OCI-M1 (cell line): ENCODE measurements at regions not wholly inside any gene's neighbourhood (a gene's known extent, or its start where the extent isn't known, plus 50 kb on each side); places are given as distances from the start of the nearest gene placed in this dataset.
"Not testable (repeated sequence)": the region's sequence is repeated elsewhere in the genome, so short reads cannot be mapped to it uniquely, and the experiment has no call there.

ENCODE experiments used
- DNase-seq: peaks from one replicate; lab custom pipeline; 2025; lab: John Stamatoyannopoulos, UW

DNA sequence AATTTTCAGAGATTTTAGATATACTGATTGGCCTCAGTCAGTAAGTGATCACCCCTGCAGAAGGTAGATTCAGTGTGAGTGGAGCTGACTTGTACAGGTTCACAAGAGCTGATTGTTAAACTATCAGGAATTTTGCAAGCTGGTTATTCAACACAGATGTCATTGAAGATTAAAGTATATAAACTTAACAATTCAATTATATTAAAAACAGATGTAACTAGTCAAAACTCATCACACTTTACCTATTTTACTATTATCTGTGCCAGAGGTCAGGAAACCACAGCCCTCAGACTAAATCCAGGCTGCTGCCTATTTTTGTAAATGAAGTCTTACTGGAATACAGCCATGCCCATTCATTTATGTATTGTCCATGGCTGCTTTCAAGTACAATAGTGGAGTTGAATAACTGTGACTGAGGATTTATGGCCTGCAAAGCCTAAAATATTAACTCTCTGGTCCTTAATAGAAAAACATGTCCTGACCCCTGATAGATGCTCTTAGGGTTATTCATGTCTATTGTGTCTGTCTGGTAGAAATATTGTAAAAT is 429.3 kb upstream of the PDZRN3 start:
- no peak for DNase-seq

DNA sequence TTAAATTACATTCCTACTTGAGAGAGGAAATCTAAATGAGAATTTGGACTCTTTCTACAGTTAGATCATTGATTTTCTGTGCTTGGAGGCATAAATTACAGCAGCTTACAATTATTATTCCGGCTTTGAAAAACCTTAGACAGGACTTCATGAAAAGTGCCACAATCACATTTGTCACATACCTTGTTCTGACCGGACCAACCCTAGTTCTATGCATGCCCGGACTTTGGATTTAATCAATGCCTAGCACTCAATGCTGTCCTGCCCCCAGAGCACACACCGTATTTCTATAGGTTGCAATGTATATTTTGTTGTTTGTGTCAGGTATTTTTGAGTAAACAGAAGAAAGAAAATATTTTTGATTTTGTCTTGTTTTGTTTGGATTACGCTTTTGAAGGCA is 424.7 kb upstream of the PDZRN3 start:
- DNase-seq: no peak

DNA sequence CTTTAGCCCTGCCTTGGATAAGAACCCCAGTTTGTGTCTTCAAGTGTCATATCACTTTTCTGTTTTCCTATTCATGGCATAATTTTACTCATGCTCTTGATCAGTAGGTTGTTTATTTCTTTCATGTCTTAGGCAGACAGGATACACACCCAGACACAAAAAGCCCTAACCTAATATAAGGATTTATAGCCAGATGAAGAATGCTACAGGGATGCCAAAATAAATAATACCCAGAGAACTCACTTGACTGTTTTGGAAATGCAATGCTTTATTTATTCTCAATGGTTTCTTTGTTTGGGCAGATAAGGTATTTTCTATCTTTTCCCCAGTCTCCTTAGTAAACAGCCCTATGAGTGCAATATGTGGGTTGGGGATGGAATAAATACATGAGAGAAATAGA is 424.0 kb upstream of the PDZRN3 start:
- no peak for DNase-seq

DNA sequence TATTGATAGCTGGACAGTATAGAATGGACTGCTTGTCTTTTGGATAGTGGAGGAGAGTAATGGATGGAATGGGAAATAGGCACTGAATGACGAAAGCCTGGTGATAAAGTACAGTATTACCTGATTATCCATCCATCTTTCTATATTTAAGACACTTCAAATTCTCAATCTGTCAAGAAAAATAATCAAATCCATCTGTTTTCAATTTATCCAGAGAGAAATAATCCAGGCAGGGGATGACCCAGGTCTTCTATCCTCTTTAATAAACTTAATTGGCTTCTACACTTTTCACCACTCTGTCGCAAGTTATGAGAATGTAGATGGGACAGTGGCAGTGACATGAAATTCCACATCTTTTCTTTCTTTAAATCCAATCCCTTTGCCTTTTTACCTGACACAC is 420.3 kb upstream of the PDZRN3 start:
- no peak for DNase-seq

DNA sequence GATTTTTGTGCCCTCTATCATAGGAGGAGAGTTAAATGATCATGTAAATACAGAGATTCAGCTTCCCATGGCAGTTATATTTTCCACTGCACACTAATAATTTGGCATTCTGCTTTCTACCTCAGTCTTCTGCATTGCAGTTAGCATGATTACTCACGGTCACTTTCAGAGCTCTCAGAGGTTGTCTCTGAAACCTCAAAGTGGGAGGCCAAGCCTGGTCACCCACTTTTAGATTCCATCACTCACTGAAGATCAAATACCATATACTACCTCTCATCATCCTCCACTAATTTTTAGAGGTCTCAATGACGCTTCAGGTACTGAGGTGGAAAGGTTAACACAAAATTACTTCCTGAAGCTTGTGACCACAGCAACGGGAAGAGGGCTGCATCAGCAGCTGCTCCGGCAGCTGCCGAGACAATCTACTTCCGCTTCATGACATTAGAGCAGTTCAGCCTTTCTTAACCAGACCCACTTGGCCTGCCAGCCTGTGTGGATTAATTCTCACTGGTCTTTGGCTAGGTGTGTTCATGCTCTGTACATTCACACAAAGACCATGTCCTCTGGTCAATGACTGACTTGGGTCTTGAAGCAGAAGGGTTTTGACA is 416.4 kb upstream of the PDZRN3 start:
- no peak for DNase-seq

DNA sequence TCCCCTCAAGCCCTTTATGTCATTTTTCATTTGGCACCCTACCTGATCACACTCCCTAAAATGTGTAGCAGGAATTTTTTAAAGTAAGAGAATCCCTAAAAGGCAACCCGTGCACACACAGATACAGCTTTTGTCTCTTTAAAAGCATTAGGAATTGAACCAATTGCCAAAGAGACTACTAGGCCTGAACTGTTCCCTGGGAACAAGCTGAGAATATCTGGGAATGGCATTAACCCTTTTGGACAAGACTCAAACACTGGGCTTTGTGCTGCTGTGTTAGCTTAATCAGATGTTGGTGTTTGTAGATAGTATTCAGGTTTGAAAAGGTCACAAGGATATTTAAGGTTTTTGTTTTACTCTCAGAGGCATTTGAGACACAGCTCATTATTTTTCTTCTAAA is 414.4 kb upstream of the PDZRN3 start:
- no peak for DNase-seq

DNA sequence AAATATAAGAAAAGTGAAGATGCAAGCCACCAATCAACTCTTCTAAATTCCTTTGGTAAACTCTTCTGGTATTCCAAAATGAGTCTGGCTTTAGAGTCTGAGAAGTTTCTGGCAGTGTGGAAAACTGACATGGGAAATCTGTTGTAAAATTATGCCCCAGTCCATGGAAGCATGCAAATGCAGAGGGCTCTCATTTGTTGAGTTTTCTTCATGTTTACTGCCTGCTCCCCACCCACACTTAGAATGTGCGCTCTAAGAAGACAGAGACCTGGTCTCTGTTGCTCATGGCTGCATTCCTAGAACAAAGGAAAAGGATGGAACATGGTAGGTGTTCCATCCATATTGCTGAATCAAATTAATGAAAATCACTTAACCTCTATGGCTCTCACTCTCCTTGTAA is 411.8 kb upstream of the PDZRN3 start:
- DNase-seq: no peak

DNA sequence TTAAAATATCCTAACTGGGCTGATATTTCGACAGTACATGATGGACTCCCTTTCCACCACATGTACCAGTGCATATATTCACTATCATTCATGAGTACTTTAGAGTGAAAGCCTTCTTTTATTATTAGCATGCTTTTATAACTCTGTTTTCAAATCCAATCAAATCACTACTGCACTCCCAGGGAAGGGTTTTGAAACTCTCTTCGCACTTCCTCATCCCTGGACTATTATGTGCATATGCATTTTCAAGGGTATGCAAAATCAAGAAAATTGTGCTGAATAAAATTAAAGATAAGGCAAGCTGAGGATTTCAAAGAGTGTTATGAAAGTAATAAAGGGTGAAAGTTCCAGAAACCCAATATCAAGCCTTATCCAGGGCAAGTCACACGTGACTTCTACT is 411.4 kb upstream of the PDZRN3 start:
- no peak for DNase-seq

DNA sequence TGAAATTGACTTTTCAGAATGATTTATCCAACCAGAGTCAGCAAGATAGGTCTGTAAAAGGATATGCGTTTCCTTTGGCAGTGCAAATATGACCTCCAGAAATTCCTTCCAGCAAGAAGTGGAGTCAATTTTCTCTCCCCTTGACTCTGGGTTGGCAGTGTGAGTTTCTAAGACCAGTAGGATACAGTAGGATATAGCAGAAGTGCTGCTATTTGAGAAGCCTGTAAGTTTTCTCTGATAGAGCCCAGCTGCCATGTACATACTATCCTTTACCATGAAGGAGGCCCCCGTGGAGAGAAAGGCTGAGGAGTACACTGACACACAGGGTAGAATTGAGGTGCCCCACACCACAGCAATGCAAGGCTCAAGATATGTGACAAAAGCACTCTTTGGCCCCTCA is 409.1 kb upstream of the PDZRN3 start:
- no peak for DNase-seq

DNA sequence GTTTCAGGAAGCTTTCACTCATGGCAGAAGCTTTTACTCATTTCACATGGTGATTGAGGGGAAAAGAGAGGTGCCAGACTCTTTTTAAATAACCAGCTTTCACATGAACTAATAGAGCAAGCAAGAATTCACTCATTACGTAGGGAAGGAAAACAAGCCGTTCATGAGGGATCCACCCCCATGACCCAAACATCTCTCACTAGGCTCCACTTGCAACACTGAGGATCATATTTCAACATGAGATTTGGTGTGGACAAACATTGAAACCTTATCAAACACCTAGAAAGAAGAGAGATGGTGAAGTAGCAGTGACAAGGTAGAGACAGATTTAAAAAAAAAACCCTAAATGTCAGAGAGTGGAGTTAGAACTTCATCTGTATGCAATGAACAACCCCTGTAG is 408.6 kb upstream of the PDZRN3 start:
- DNase-seq: no peak

DNA sequence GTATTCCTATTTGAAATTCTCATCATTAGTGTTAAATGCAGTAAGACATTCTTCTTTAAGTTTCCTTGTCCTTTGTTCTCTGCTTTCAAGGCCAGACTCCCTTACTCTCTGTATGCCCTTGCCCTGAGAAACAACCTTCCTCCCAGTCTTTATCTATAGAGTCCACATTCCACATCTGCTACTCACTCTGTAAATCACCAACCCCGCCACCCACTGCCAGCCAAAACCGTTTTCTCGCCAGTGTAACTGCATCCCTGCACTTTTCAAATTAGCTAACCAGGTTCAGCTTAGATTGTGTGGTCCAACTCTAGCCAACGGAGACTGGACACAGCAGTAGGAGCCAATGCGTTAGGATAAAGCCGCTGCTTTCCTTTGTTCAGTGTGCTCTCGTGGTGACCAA is 402.4 kb upstream of the PDZRN3 start:
- DNase-seq: no peak

DNA sequence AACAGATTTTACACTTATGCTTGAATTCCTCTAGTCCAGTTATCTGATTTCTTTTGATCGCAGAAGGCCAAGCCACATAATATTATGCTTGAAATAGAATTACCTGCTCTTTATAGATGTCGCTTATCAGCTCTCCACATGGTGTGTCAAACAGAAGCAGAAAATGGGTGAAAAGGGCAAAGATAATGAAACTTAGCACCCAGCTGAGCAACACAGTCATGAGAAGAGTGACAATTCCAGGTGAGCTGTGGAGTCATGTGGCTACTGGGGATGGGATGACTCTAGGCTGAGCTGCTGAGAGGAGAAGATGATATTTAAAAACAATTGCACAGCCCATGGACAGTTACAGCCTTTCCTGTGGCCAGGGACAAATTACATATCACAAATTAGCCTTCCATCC is 398.7 kb upstream of the PDZRN3 start:
- DNase-seq: no peak

DNA sequence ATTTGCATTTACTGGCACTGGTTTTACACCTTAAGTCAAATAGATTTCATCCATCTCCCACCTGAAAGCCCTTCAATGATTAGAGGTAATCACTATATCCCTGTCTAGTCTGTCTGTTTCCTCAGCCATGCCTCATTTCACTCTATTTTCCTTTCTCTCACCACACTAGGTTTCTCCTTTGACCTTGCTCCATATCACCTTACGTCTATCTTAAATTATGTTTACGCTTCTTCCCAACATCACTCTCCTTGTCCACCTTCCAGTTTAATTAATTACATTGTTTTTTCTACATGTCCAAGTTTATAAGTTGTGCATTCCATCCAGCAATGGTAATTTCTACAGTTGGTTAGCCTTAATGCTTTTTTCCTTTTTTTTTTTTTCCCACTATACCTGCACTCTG is 396.7 kb upstream of the PDZRN3 start:
- DNase-seq: no peak

DNA sequence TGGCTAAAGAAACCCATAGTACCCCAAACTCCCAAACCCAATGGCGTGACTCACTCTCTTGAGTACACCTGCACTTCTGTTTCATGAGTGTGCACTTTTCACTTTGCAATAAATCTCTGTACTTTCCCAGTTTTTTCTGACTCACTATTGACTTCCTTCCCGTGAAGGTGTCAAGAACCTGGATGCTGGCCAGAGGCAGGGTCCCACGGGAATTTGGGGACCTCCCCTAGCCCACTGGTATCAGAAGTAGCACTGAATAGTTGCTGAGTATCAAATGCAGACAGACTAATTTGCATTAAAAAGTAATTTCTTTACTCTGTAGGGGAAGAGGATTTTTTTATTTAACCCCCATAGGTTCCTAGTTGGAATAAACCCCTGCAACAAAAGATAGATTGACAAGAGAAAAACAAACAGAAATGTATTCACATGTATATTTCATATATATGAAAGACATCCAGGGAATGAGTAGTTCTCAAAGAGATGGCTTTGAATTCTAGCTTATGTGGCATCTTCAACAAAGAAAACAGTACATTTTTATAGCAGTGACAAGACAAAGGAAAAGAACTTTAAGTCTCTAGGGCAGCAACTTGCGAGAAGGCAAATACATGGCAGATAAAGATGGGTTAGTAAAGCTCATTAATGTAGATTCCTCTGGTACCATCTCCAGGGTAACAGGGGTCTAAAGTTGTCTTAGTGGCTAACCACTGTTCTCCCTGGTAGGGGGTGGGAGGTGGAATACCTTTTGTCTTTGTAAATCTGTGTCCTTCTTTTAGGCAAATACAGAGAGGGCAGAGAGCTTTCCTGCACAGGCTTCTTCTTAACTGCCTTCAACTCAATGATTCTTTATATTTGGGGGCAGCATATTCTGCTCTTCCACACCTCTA is 385.5 kb upstream of the PDZRN3 start:
- no peak for DNase-seq

DNA sequence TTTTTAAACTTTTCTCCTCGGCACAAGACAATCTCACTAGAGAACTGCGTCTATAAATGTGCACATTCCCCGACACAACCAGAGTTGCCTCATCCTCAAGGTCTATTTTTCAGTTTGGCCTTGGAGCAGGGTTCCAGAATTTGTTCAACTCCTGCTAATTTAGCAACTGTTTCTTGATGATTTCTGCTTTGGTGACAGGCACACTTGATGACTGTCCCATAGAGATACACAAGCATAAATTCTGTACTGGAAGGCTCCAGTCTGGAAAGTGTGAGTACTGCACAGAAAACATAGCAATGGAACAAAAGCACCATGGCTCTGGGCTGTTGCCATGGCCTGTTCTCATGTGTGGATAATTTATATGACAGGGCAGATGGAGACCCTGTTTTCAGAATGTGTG is 379.6 kb upstream of the PDZRN3 start:
- DNase-seq: no peak

DNA sequence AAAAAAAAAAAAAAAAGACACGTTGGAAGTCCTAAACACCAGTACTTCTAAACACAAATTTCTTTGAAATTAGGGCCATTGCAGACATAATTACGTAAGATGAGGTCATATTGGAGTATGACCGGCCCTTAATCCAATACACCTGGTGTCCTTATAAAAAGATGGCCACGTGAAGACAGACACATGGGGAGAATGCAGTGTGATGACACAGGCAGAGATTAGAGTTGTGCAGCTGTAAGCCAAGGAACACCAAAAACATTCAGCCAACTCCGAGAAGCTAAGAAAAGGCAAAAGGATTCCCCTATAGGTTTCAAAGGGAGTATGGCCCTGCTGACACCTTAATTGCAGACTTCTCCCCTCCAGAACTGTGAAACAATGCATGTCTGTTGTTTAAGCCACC is 379.0 kb upstream of the PDZRN3 start:
- no peak for DNase-seq

DNA sequence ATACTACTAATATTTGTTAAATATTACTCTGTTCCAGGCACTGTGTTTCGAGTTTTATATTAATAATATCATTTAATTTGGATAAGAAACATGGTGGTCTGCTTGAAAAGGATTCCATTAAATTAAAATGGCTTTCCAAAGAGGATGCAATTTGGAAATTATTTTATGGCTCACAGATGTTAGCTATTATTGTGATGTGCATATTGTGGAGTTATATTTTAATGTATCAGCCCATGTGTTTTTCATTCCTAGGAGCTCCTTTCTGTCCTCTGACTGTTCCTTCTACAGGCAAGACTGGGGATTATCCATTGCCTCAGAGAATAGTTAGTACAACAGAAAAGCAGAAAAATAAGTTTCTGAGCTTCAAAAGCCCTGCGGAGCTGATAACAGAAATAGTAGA is 376.7 kb upstream of the PDZRN3 start:
- DNase-seq: no peak

DNA sequence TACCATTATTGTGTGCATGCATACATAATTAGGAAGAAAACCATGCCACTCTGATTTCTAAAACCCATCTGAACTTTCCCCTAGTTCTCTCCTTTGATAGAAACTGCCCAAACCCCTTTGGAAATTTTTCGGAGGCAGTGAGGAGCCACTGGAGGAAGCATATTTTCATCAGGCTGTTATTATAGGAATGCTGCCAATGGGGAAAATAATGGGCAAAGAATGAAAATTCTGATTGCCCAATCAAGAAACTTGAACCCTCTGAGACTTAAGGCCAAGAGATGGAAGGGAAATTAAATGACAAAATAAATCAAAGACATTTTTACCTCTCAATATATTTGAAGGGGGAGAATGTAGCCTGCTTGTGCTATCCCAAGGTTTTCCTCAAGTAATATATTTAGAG is 376.0 kb upstream of the PDZRN3 start:
- no peak for DNase-seq

DNA sequence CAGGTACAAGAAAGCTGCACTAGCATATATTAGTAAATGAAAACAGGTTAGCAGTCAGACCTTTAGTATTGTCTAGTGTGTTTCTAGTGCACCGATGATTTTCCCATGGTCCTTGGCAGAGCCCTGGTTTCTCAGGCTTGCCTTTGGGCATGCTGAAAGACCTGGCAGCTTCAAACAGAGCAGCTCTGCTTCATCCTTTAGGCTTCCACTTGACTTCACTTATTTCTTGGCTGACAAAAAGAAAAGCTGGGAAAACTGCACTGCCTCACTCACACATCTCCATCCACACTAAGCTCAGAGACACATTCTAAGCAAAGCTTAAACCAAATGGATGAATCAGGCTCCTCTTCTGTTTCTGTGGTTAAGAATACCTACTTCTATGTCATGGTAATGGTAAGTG is 374.8 kb upstream of the PDZRN3 start:
- DNase-seq: no peak

DNA sequence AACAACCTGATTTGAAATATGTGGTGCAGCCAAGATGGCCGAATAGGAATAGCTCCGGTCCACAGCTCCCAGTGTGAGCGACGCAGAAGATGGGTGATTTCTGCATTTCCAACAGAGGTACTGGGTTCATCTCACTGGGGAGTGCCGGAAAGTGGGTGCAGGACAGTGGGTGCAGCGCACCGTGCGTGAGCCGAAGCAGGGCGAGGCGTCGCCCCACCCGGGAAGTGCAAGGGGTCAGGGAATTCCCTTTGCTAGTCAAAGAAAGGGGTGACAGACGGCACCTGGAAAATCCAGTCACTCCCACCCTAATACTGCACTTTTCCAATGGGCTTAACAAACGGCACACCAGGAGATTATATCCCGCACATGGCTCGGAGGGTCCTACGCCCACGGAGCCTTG is 365.9 kb upstream of the PDZRN3 start:
- DNase-seq: not testable (repeated sequence)

DNA sequence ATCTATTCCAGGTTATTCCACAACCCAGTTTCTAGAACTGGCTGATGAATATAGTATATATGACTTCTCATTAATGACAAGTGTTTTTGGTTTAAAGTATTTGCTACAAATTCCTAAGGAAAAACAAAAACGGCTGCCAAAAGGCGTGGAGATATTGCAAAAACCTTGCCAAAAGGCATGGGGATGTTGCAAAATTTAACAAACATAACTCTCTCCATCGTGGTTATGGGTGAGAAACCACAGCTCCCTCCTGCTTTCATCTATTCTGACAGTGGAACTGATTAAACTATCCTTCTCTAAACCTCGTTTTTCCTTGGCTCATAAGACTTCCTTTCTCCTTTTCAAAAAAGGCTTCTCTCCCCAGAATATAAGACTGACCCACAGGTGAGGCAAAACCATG is 342.0 kb upstream of the PDZRN3 start:
- DNase-seq: no peak

DNA sequence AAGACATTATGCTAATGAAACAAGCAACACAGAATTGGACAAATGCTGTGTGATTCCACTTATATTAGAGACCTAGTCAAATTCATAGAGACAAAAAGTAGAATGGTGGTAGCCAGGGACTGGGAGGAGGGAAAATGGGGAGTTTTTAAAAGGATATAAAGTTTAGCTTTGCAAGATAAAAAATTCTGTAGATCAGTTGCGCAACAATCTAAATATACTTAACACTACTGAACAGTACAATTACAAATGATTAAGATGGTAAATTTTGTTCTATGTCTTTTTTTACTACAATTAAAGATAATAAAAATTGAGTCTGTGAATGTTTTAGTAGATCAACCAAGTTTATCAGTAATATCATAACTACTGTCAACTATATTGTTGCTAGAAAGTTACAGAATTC is 340.1 kb upstream of the PDZRN3 start:
- DNase-seq: no peak

DNA sequence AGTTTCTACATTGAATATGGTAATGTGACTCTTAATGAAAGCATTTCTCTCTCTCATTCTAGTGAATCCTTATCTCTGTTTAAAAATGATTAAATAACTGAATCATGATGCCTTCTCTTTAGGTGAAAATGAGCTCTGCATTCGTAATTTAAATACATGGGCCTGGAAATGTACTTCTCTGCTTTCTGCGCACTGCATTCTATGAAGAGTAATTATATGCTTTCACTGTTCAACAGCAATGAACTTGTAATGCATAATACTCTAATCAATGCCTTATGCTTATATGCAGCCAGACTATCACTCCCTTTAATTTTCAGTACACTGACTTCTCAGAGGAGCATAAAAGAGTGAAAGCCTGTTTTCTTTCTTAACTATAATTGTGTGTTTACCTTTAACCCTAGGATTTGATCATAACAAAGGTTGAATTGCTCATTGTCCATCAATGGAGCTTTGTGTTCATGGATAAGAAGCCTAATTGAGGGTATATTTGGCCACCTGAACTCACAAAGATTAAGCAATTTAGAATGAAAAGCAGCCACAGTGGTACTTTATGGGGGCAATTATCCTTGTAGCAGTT is 330.8 kb upstream of the PDZRN3 start:
- DNase-seq: no peak
